ENCODE measurements at regions not wholly inside any gene's neighbourhood (a gene's known extent, or its start where the extent isn't known, plus 50 kb on each side); places are given as distances from the start of the nearest gene placed in this dataset.

DNA sequence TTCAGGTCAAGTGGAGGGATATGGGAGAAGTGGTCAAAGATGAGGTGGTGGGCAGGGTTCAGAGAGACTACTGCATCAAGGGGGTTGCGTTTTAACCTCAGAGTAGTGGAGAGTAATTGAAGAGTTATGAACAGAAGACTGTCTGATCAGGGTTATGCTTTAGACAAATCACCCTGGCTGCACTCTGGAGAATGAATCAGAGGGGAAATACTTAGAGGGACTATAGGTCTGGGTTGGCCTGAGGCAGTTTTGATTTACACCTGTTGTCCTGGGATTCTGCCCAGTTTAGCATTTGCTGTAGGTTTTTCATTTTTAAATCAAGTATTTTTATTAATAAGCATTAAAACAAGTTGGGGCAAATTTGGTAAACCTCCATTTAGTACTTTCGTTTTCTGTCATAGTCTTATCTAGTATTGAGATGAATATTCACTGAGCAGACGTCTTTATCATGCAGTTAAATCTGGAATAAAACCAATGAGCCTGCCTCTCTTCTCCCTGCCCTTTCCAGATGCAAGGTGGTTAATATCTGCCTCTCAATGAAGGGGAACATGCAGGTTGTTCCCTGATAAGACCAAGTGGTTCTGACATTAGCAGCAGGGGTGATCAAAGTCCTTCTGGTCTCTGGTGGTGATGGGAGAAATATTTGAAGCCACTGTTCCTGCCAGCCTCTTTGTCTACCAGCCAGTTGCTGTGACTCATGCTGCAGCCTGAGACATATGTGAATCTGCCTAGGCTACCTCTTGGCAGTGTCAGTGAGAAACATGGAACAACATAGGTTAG is 116.0 kb upstream of the RPS6KA3 start:
- no peak overlapping the region for H3K4me3 ChIP-seq (ENCODE audit: low read length)
- DNase-seq (ENCODE audit: low read depth): peak; percentile 48
- no peak for TF ChIP-seq CTCF (IDR thresholded peaks at IDR 0.05; ENCODE audit: insufficient read depth, low read depth, low read length, missing control alignments)

DNA sequence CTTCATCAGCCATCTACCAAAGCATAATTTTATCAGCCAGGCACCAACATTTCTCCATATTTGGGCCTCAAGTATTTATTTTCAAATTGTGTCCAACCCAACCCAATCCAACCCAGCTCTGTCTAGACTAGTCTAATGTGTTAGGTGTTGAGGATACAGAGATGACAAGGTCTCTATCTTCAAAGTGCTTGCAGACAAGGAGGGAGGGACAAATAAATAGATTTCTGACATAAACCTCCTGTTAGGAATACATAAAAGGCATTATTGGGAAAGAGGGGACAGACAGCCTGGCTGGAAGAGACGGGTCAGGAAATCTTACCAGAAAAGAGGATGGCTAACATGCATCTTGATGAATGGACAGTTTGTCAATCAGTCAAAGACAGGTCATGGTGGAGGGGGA is 115.4 kb upstream of the RPS6KA3 start:
- no peak for TF ChIP-seq CTCF (IDR thresholded peaks at IDR 0.05; ENCODE audit: insufficient read depth, low read depth, low read length, missing control alignments)
- H3K4me3 ChIP-seq (ENCODE audit: low read length): no peak overlapping the region
- DNase-seq (ENCODE audit: low read depth): no peak

DNA sequence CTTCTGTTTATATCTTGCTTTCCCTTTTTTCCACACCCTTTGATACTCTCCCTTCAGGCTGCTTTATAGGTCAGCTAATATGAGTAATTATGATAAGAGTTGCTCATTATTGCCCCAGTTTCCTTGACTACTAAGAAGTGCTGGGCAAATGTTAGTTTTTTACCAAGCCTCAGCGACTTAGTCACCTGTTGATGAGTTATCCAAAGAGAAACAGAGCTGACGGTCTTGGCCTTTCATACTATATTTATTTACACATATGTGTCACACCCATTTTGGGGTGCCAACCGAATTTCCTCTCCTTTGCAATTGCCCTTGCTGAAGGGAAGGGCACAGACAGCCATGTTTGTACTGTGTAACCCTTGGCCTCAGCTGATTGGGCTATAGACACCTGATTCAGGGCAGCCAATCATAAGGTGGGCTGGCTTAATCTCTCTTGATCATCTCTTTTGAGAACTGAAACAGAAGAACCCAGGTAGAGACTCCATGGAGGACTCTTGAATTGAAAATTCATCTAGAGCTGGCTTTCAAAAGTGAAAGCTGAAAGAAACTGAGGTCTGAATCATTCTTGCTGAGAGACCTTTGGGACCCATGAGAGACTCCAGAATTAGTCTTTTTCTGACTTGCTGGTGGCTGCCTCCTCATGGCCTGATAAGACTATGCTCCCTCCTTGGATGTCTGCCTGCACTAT is 111.7 kb upstream of the RPS6KA3 start:
- H3K4me3 ChIP-seq (ENCODE audit: low read length): no peak overlapping the region
- peak; percentile 86 for DNase-seq (ENCODE audit: low read depth)
- no peak for TF ChIP-seq CTCF (IDR thresholded peaks at IDR 0.05; ENCODE audit: insufficient read depth, low read depth, low read length, missing control alignments)

DNA sequence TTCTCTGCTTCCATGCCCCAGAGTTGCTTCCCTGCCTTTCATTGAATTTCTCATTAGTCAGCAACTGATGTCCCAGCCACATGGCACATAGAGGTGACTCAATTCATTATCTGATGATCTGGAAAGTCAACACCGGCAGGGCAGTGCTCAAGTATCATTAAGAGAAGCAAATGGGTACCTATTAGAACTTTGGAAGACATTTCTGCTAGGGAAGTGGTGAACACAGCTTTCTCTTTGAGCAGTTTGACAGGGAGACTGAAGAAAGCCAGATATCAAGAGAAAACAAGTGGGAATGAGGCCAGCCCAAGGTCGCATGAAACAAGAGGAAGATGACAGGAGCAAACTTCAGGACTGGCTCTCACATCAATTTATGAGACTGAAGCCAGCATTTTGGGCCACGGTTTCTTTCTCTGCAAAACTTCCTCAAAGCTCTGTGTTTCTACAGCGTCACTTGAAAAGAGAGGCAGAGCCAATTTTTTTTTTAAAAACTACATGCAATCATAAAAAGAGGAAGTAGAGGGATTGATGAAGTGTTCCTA is 108.3 kb upstream of the RPS6KA3 start:
- peak; percentile 43 for DNase-seq (ENCODE audit: low read depth)
- H3K4me3 ChIP-seq (ENCODE audit: low read length): no peak overlapping the region
- TF ChIP-seq CTCF (IDR thresholded peaks at IDR 0.05; ENCODE audit: insufficient read depth, low read depth, low read length, missing control alignments): no peak

DNA sequence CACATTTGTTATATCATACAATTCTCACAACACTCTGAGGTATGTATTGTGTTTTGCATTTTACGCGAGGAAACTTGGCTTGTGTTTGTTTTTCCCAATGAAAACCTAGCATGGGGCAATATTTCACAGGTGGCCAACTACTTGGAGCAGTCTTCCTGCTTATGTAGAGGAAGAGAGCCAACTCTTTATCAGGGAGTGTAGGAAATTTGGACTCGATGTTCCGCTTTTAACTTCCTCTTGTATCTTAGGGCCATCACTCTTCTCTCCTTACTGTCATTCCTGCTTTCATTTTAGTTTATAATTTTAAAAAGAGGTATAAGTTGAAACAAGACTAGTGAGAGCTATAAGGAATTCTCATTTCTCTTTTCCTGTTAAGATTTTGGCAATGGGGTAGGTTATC is 107.7 kb upstream of the RPS6KA3 start:
- no peak for TF ChIP-seq CTCF (IDR thresholded peaks at IDR 0.05; ENCODE audit: insufficient read depth, low read depth, low read length, missing control alignments)
- DNase-seq (ENCODE audit: low read depth): peak; percentile 6
- H3K4me3 ChIP-seq (ENCODE audit: low read length): no peak overlapping the region

DNA sequence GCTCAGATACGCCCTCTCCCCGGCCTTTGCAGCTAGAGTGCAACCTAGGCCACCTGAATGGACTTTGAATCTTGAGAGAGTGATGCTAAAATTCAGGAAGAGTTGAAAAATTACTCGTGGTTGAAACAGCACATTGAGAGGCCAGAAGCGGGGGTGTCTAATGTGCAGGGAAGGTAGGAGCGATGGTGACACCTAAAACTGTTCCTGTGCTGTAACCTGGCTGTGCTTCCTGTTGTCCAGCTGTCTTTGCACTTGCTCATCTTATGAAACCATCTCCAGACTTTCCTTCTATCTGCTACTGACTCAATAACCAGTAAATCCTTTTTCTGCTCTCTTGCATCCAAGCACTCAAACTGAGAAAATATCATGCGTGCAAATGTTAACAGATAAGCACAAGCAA is 106.4 kb upstream of the RPS6KA3 start:
- TF ChIP-seq CTCF (IDR thresholded peaks at IDR 0.05; ENCODE audit: insufficient read depth, low read depth, low read length, missing control alignments): no peak
- no peak overlapping the region for H3K4me3 ChIP-seq (ENCODE audit: low read length)
- DNase-seq (ENCODE audit: low read depth): no peak
